ENCODE measurements at regions not wholly inside any gene's neighbourhood (a gene's known extent, or its start where the extent isn't known, plus 50 kb on each side); places are given as distances from the start of the nearest gene placed in this dataset.

- no peak for TF ChIP-seq POLR2A (IDR thresholded peaks at IDR 0.05)
- TF ChIP-seq CTCF (IDR thresholded peaks at IDR 0.05), result no peak
- TF ChIP-seq POLR2AphosphoS5 (IDR thresholded peaks at IDR 0.05), result no peak
Observed at GRCh38 chr16:13628156-13628555, 291.8 kb upstream of the ERCC4 start.

Measured in sigmoid colon (tissue), 4 donors.